ENCODE measurements at regions not wholly inside any gene's neighbourhood (a gene's known extent, or its start where the extent isn't known, plus 50 kb on each side); places are given as distances from the start of the nearest gene placed in this dataset.

DNA sequence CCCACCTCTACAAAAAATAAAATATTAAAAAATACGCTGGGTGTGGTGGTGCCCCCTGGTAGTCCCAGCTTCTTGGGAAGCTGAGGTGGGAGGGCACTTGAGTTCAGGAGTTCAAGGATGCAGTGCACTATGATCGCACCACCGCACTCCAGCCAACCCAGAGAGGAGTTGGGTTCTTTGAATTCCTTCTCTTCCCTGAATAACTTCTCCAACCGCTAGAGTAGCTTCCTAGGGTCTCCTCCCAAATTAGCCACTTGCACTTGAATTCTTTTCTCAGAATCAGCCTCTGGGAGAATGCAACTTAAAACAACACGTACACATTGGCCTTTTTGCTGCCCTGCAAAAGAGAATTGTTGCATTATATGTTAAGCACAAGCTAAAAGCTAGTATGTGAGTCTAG lies 272.5 kb downstream of the ABHD5 start:
- DNase-seq (ENCODE audit: low spot score in 2 of 2): no peak
- H3K4me1 ChIP-seq: no peaks in the 10 kb centered on the region
- in situ Hi-C loops (cut with MboI; ENCODE audit: low sequenced_read_pairs): no loop called here
- H3K4me3 ChIP-seq: no peak overlapping the region
- peaks cover 8% of the 10 kb centered on the region; the same call in 1 of the 2 replicates for H3K27me3 ChIP-seq (ENCODE audit: low read depth)
- no peaks in the 10 kb centered on the region for H3K36me3 ChIP-seq (replicated peaks)
- H3K9me3 ChIP-seq: no peaks in the 10 kb centered on the region

DNA sequence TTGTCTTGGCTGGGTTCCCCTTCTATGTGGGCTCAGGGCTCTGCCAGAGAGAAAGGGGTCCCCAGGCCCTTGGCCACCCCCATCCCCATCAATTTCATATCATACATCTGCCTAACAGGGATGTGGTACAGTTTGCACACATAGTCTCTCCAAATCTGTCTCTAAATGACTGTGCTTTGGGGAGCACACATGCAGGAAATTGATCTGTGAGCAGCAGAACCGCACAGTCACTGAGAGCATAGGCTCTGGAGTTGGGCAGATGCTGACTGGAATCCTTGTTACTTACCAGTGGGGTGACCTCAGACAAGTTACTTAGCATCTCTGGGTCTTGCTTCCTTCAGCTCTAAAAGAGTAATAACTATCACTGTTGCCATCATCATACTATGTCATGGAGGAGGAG lies 273.9 kb downstream of the ABHD5 start:
- DNase-seq (ENCODE audit: low spot score in 2 of 2): no peak
- Histone ChIP-seq H3K4me3 (no peak overlapping the region), H3K9me3 (no peaks in the 10 kb centered on the region), H3K27me3 (ENCODE audit: low read depth) (peaks cover 8% of the 10 kb centered on the region; the same call in 1 of the 2 replicates), H3K4me1 (no peaks in the 10 kb centered on the region), H3K36me3 (replicated peaks) (no peaks in the 10 kb centered on the region)
- in situ Hi-C loops (cut with MboI; ENCODE audit: low sequenced_read_pairs): no loop called here

DNA sequence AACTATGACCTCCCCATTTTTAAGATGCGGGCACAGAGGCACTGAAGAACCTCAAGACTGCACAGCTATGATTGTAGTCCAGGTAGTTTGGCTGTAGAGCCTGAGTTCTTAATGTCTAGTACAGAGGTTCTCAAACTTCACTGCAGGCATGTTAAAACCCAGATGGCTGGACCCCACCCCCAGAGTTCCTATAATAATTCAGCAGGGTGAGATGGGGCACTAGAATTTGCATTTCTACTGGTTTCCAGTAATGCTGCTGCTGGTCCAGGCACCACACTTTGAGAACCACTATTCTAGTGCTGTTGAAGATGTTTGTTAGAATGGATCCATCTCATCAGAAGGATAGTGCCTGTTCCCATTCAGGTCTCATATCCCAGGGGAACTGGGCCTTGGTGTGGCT lies 274.9 kb downstream of the ABHD5 start:
- in situ Hi-C loops (cut with MboI; ENCODE audit: low sequenced_read_pairs): no loop called here
- Histone ChIP-seq H3K36me3 (replicated peaks) (no peaks in the 10 kb centered on the region), H3K4me3 (no peak overlapping the region), H3K4me1 (no peaks in the 10 kb centered on the region), H3K27me3 (ENCODE audit: low read depth) (peaks cover 8% of the 10 kb centered on the region; the same call in 1 of the 2 replicates), H3K9me3 (no peaks in the 10 kb centered on the region)
- DNase-seq (ENCODE audit: low spot score in 2 of 2): no peak

DNA sequence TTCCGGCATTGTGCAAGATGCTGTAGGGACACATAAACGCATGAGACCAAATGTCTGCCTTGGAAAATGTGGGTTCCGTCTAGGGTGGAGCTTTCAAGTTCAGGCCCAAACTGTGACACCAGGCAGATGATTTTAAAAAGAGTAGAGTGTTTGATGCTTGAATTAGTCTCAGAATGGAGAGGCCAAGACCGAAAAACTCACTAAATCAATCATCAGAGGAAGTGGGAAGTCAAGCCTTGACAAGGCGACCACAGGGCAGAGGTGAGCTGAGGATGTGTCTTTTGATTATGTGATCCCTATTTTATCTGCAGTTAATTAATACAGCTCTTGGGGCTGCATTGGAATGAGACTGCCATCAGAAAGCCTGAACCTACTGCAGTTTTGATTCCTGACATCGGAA lies 275.4 kb downstream of the ABHD5 start:
- no peaks in the 10 kb centered on the region for H3K36me3 ChIP-seq (replicated peaks)
- H3K4me1 ChIP-seq: no peaks in the 10 kb centered on the region
- peaks cover 8% of the 10 kb centered on the region; the same call in 1 of the 2 replicates for H3K27me3 ChIP-seq (ENCODE audit: low read depth)
- no peak for DNase-seq (ENCODE audit: low spot score in 2 of 2)
- in situ Hi-C loops (cut with MboI; ENCODE audit: low sequenced_read_pairs): no loop called here
- no peak overlapping the region for H3K4me3 ChIP-seq
- H3K9me3 ChIP-seq: no peaks in the 10 kb centered on the region

DNA sequence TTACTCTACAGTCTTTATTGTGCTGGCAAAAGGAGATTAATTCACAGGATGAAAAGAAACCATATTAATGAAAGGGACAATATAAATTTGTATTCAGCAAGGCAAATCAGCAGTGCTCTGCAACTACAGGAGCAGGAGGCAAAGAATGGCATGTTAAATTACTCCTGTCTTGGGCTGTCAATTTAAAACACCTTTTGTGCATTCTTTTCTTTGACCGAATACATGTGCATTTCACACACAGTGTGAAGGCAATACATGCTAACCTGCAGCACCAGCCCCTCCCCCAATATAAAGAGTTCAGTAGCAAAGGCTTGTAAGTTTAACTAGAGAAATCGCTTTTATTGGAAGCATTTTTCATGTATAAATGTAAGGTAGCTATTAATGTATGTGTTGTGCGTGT lies 275.2 kb upstream of the TOPAZ1 start:
- H3K9me3 ChIP-seq: no peaks in the 10 kb centered on the region
- no peak for DNase-seq (ENCODE audit: low spot score in 2 of 2)
- H3K4me3 ChIP-seq: no peak overlapping the region
- no peaks in the 10 kb centered on the region for H3K4me1 ChIP-seq
- in situ Hi-C loops (cut with MboI; ENCODE audit: low sequenced_read_pairs): no loop called here
- peaks cover 8% of the 10 kb centered on the region; the same call in 1 of the 2 replicates for H3K27me3 ChIP-seq (ENCODE audit: low read depth)
- no peaks in the 10 kb centered on the region for H3K36me3 ChIP-seq (replicated peaks)

DNA sequence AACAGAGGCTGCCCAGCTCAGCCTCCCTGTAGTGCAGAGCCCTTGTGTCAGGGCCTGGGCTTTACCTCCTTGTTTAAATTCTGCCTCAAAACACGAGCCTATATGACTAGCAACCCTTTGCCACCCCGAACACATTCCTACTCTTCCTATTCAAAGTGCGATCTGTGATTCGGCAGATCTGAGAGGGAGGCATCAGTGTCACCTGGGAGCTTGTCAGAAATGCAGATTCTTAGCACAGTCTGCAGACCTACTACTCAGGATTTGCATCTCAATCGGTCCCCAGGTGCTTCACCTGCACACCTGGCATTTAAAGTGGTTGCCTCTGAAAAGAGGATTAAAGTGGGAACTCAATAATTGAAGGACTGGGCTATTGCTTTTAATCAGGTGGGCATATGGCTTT lies 273.2 kb upstream of the TOPAZ1 start:
- no peak for DNase-seq (ENCODE audit: low spot score in 2 of 2)
- Histone ChIP-seq H3K4me3 (no peak overlapping the region), H3K27me3 (ENCODE audit: low read depth) (peaks cover 8% of the 10 kb centered on the region; the same call in 1 of the 2 replicates), H3K4me1 (no peaks in the 10 kb centered on the region), H3K36me3 (replicated peaks) (no peaks in the 10 kb centered on the region), H3K9me3 (no peaks in the 10 kb centered on the region)
- in situ Hi-C loops (cut with MboI; ENCODE audit: low sequenced_read_pairs): no loop called here

DNA sequence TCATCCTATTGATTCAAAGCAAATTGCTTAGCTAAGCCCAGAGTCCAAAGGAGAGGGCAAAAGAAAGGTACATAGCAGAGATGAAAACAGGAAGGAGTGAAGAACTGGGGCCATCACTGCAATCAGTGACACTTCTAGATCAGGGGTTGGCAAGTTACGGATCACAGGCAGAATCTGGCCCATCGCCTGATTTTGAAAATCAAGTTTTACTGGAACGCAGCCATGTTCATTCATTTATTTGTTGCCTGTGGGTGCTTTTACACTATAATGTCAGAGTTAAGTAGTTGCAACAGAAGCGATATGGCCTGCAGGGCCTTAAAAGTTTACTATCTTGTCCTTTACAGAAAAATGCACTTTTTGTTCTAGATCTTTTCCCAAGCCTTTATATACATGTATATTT lies 271.7 kb upstream of the TOPAZ1 start:
- in situ Hi-C loops (cut with MboI; ENCODE audit: low sequenced_read_pairs): no loop called here
- no peaks in the 10 kb centered on the region for H3K36me3 ChIP-seq (replicated peaks)
- no peak for DNase-seq (ENCODE audit: low spot score in 2 of 2)
- peaks cover 12% of the 10 kb centered on the region; the same call in 1 of the 2 replicates for H3K27me3 ChIP-seq (ENCODE audit: low read depth)
- H3K4me3 ChIP-seq: no peak overlapping the region
- no peaks in the 10 kb centered on the region for H3K4me1 ChIP-seq
- H3K9me3 ChIP-seq: no peaks in the 10 kb centered on the region

DNA sequence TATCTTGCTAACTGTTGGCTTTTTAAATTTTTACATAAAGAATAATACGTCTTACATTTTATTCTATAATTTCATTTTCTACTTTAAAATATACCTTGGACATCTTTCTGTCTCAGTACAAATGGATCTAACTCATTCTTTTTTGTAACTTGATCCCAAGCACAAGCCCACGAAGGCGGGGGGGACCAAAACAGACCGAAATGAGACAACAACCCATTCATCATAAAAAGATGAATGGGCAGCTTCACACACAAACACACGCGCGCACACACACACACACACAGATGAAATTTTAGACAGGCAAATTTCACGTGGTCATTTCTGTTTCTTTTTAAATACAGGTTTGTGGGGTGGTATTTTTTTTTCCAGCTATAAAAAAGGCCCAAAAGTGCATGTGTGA lies 271.3 kb upstream of the TOPAZ1 start:
- no peaks in the 10 kb centered on the region for H3K9me3 ChIP-seq
- no peaks in the 10 kb centered on the region for H3K4me1 ChIP-seq
- in situ Hi-C loops (cut with MboI; ENCODE audit: low sequenced_read_pairs): no loop called here
- DNase-seq (ENCODE audit: low spot score in 2 of 2): no peak
- no peak overlapping the region for H3K4me3 ChIP-seq
- H3K36me3 ChIP-seq (replicated peaks): no peaks in the 10 kb centered on the region
- H3K27me3 ChIP-seq (ENCODE audit: low read depth): peaks cover 12% of the 10 kb centered on the region; the same call in 1 of the 2 replicates

DNA sequence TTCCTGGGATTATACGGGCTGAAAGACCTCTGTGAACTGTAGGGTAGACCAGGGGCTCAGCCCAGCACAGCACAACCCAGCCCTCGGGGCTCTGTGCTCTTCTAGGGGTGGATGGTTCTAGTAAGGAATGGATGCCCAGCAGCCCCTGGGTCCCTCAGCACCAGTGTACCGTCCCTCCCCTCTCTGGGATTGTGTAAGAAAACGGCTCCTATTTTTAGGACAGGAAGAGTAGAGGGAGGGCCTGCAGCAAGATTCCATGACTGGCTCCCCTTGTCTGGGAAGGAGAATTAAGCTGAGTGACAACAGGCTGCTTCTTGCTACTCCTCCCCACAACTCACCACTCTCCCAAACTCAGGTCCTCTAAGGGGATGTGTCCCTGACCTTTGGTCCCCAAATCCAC lies 270.8 kb upstream of the TOPAZ1 start:
- Histone ChIP-seq H3K4me1 (no peaks in the 10 kb centered on the region), H3K9me3 (no peaks in the 10 kb centered on the region), H3K4me3 (no peak overlapping the region), H3K36me3 (replicated peaks) (no peaks in the 10 kb centered on the region), H3K27me3 (ENCODE audit: low read depth) (peaks cover 12% of the 10 kb centered on the region; the same call in 1 of the 2 replicates)
- in situ Hi-C loops (cut with MboI; ENCODE audit: low sequenced_read_pairs): no loop called here
- no peak for DNase-seq (ENCODE audit: low spot score in 2 of 2)

DNA sequence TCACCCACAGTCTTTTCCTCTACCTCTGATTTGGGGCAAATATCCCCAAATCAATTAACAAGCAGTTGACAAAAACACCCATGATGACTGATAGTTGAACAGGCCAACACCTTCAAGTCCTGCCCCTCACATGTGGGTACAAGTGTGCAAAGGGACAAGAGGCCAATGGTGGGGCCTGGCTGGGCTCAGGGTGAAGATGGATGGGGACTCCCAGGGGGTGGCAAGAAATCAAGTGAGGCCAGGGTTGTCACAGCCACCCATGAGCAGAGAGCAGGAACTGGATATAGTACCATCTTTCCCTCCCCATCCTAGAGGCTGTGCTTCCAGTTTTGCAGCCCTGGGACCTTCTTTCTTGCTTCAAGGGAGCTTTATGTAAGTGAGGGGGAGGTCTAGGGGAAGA lies 270.2 kb upstream of the TOPAZ1 start:
- in situ Hi-C loops (cut with MboI; ENCODE audit: low sequenced_read_pairs): no loop called here
- no peaks in the 10 kb centered on the region for H3K9me3 ChIP-seq
- no peak for DNase-seq (ENCODE audit: low spot score in 2 of 2)
- no peak overlapping the region for H3K4me3 ChIP-seq
- H3K27me3 ChIP-seq (ENCODE audit: low read depth): peaks cover 9% of the 10 kb centered on the region; the same call in 1 of the 2 replicates
- H3K36me3 ChIP-seq (replicated peaks): no peaks in the 10 kb centered on the region
- no peaks in the 10 kb centered on the region for H3K4me1 ChIP-seq

DNA sequence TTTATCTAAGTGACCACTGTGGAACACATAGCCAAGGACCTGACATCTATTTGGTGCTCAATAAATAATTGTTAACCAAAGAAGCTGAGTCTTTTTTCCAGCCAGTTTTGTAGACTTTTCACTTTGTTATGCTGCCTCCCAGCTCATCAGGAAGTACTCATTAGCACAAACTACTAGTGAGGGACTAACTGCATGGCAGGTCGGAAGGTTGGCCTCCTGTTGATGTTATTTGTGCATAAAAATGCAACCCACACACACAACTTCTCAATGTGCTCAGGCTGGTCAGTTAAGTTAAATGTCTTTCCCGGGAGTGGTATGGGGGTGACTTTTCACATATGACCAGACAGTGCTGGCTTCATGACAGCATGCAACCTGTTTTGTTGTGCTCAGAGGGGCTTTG lies 263.0 kb upstream of the TOPAZ1 start:
- in situ Hi-C loops (cut with MboI; ENCODE audit: low sequenced_read_pairs): no loop called here
- Histone ChIP-seq H3K27me3 (ENCODE audit: low read depth) (peaks cover 8% of the 10 kb centered on the region; the same call in 1 of the 2 replicates), H3K4me1 (no peaks in the 10 kb centered on the region), H3K36me3 (replicated peaks) (no peaks in the 10 kb centered on the region), H3K4me3 (no peak overlapping the region), H3K9me3 (no peaks in the 10 kb centered on the region)
- DNase-seq (ENCODE audit: low spot score in 2 of 2): no peak

DNA sequence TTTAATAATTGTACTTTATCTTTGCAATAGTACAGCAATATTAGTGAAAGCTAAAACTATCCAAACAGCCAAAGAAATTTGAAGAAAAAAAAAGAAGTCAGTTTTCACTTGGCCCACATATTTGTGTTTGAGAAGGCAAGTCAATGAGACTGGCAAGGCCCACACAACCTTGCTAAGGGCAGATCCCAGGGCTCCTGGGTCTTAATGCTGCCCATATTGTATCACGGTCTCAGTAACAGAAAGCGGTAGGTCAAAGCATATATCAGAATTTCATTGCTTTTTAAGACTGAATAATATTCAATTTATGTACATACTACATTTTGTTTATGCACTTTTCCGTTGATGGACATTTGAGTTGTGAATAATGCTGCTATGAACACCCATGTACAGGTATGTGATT lies 262.0 kb upstream of the TOPAZ1 start:
- in situ Hi-C loops (cut with MboI; ENCODE audit: low sequenced_read_pairs): no loop called here
- Histone ChIP-seq H3K4me3 (no peak overlapping the region), H3K27me3 (ENCODE audit: low read depth) (peaks cover 8% of the 10 kb centered on the region; the same call in 1 of the 2 replicates), H3K4me1 (no peaks in the 10 kb centered on the region), H3K9me3 (no peaks in the 10 kb centered on the region), H3K36me3 (replicated peaks) (no peaks in the 10 kb centered on the region)
- no peak for DNase-seq (ENCODE audit: low spot score in 2 of 2)

DNA sequence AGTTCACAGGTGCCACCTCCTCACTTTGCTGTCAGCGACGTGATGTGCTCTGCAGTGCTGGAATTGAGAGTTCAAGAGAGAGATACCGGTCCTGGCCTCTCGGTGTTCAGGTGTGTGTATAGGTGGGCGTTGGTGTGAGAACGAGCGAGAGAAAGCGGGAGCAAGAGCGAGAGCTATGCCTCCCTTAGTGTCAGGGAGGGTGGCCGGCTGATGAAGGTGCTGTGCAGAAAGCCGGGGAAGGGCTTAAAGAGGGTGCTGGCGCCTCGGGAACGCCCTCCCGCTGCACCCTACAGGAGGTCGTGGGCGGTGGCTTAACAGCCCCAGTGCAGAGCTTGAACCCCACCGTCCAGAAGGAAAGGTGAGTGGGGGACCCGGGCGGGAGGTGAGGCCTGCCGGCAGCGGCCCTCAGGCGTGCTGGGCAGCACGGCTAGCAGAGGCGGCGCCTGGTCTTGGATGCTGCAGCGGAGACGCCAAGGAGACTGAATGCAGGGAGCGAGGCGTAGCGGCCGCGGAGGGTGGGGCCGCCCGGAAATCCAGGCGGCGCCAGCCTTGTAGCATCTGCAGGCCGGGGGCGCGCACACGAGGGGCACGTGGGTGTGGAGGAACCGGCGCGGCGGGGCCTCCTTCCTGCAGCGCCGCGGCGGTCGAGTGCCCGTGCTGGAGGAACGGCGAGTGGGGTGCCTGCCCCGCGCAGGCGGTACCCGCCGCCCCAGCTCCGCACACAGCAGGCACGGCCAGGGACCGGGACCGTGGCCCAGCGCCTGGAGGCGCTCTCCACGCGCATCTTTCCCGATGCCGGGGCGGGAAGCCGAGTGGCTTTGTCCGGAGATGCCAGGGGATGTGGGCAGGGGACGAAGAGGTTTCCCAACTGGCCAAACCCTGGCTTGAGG lies 246.8 kb upstream of the TOPAZ1 start:
- Histone ChIP-seq H3K27me3 (ENCODE audit: low read depth) (peaks cover 8% of the 10 kb centered on the region; the same call in 1 of the 2 replicates), H3K9me3 (peaks cover 13% of the 10 kb centered on the region; the same call in 1 of the 2 replicates), H3K4me1 (peaks cover 4% of the 10 kb centered on the region), H3K36me3 (replicated peaks) (no peaks in the 10 kb centered on the region), H3K4me3 (peak overlapping the region; percentile 15)
- peak; percentile 36 to 62 for DNase-seq (ENCODE audit: low spot score in 2 of 2)
- in situ Hi-C loops (cut with MboI; ENCODE audit: low sequenced_read_pairs): no loop called here

DNA sequence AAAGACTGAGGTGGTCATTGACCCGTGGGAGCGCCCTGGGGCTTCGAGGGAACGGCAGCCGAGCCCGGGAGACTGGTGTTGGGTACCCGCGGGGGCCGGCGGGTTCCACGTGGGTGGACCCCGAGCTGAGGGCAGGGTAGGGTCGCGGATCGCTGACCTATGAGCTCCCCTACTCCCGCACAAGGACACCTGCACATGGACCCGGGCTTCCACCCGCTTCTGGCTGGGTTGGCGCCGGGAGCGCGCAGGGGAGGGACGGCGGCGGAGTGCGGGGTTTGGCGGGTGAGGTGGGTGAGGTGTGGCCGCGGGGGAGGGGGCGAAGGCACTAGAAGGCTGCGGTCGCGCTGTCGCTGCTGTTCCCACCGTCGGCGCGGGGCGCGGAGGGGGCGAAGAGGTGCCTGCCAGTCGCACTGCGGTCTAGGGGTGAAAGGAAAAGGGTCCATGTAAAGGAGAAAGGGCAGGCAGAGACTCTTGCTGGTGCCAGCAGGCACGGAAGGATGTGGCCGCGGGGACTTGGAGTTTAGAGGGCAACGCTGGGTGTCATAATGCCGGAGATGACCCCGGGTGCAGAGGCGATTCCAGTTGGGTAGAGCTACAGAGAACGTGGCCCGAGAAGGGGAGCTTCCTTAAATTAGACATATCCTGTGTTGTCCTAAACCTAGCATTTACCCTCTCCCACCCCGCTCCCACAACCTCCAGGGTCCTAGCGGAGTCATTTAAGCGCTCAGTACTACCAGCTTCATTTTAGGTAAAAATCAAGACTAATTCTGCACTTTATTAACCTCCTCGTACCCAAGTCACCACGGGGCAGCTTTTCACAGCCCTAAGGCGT lies 245.9 kb upstream of the TOPAZ1 start:
- H3K36me3 ChIP-seq (replicated peaks): no peaks in the 10 kb centered on the region
- peaks cover 13% of the 10 kb centered on the region for H3K4me1 ChIP-seq
- in situ Hi-C loops (cut with MboI; ENCODE audit: low sequenced_read_pairs): no loop called here
- peak overlapping the region; percentile 15 for H3K4me3 ChIP-seq
- H3K27me3 ChIP-seq (ENCODE audit: low read depth): peaks cover 6% of the 10 kb centered on the region; the same call in 1 of the 2 replicates
- peak in 1 of 2 experiments; percentile 18 for DNase-seq (ENCODE audit: low spot score in 2 of 2)
- H3K9me3 ChIP-seq: peaks cover 13% of the 10 kb centered on the region; the same call in 1 of the 2 replicates
